Tibial artery (tissue), 4 donors: ENCODE measurements at regions not wholly inside any gene's neighbourhood (a gene's known extent, or its start where the extent isn't known, plus 50 kb on each side); places are given as distances from the start of the nearest gene placed in this dataset.
A peak's percentile ranks its signal among the peaks of the same experiment; 100 is the strongest.

Experiments
- DNase-seq, 2 donors: peaks; one replicate each; pipeline ENCODE4 v3.0.0-alpha.2; 2019
- H3K27ac ChIP-seq, 2 donors: fragments of 200-600 bp; sonication (generic) in 1 of 2; 1 replicate in 1 of 2; 2 replicates in 1 of 2; pipeline ENCODE4 v1.5.1; 2018 to 2019; ENCODE audit warnings: mild to moderate bottlenecking in 1 of 2
- H3K27me3 ChIP-seq, 2 donors: fragments of 200-600 bp; sonication (generic) in 1 of 2; one replicate each; pipeline versions ENCODE4 v1.5.1 to v1.6.0; 2016 to 2019
- H3K36me3 ChIP-seq, 3 donors: fragments of 200-600 bp; sonication (generic) in 2 of 3; one replicate each; pipeline ENCODE4 v1.5.1; 2016 to 2019; ENCODE audit warnings: mild to moderate bottlenecking in 2 of 3
- H3K4me1 ChIP-seq, 4 donors: fragments of 200-600 bp; sonication (generic) in 2 of 4; 1 replicate in 3 of 4; 2 replicates in 1 of 4; pipeline ENCODE4 v1.5.1; 2016 to 2019
- H3K4me3 ChIP-seq, 2 donors: fragments of 200-600 bp; sonication (generic) in 1 of 2; 1 replicate in 1 of 2; 2 replicates in 1 of 2; pipeline ENCODE4 v1.5.1; 2018 to 2019; ENCODE audit warnings: mild to moderate bottlenecking in 2 of 2
- H3K9me3 ChIP-seq, 3 donors: fragments of 200-600 bp; sonication (generic) in 1 of 3; one replicate each; pipeline ENCODE4 v1.5.1; 2016 to 2019
- CTCF ChIP-seq, 2 experiments: fragments of 200-600 bp in 1 of 2; fragments of 450-650 bp in 1 of 2; IDR thresholded peaks; one replicate each; pipeline ENCODE4 v1.5.1; 2017 to 2019; ENCODE audit warnings: antibody characterized with exemption in 2 of 2, mild to moderate bottlenecking in 1 of 2, moderate library complexity in 1 of 2
- intact Hi-C: fragments of 100-400 bp; cut with DNase I; formaldehyde crosslinking; loops from one replicate; pipeline ENCODE4 v1.15.0; 2023; ENCODE audit warnings: low total_unique reads

GRCh38 chr17:77476498-77476897 lies 335.7 kb downstream of the SEC14L1 start:
- intact Hi-C loops, result no loop called here
- H3K9me3 ChIP-seq, result no peaks in the 10 kb centered on the region
- no peaks in the 10 kb centered on the region for H3K36me3 ChIP-seq
- no peak for TF ChIP-seq CTCF (IDR thresholded peaks at IDR 0.05)
- peak overlapping the region; percentile 66 to 79 for H3K27ac ChIP-seq
- no peak for DNase-seq
- H3K4me1 ChIP-seq, result peaks cover 12 to 88% (median 68%) of the 10 kb centered on the region in 4 donors
- H3K4me3 ChIP-seq, result no peak overlapping the region
- no peaks in the 10 kb centered on the region for H3K27me3 ChIP-seq

- Histone ChIP-seq H3K27ac (peak overlapping the region; percentile 66 to 79), H3K36me3 (peaks cover 2 to 6% (median 5%) of the 10 kb centered on the region in 3 donors), H3K4me1 (peaks cover 9 to 82% (median 62%) of the 10 kb centered on the region in 4 donors), H3K27me3 (no peaks in the 10 kb centered on the region), H3K4me3 (peak overlapping the region in 1 of 2 donors; percentile 3), H3K9me3 (no peaks in the 10 kb centered on the region)
- intact Hi-C loops, result no loop called here
- peak in 1 of 2 experiments; percentile 31 for TF ChIP-seq CTCF (IDR thresholded peaks at IDR 0.05)
- DNase-seq, result peak; percentile 90 to 96
Measured at GRCh38 chr17:77476931-77477805, 336.4 kb downstream of the SEC14L1 start.

- Histone ChIP-seq H3K9me3 (no peaks in the 10 kb centered on the region), H3K4me3 (no peak overlapping the region), H3K27me3 (no peaks in the 10 kb centered on the region), H3K36me3 (peaks cover 13 to 17% (median 16%) of the 10 kb centered on the region in 3 donors), H3K27ac (peak overlapping the region; percentile 66 to 79), H3K4me1 (peaks cover 6 to 70% (median 51%) of the 10 kb centered on the region in 4 donors)
- no peak for DNase-seq
- TF ChIP-seq CTCF (IDR thresholded peaks at IDR 0.05), result no peak
- intact Hi-C loops, result no loop called here
Measured at GRCh38 chr17:77478281-77478680, 337.5 kb downstream of the SEC14L1 start.

GRCh38 chr17:77478899-77479298 lies 338.1 kb downstream of the SEC14L1 start:
- intact Hi-C loops, result no loop called here
- Histone ChIP-seq H3K9me3 (no peaks in the 10 kb centered on the region), H3K4me1 (peaks cover 6 to 65% (median 48%) of the 10 kb centered on the region in 4 donors), H3K27ac (no peak overlapping the region), H3K27me3 (no peaks in the 10 kb centered on the region), H3K36me3 (peaks cover 18 to 23% (median 22%) of the 10 kb centered on the region in 3 donors), H3K4me3 (no peak overlapping the region)
- TF ChIP-seq CTCF (IDR thresholded peaks at IDR 0.05), result no peak
- DNase-seq, result no peak

- peaks cover 18 to 25% (median 24%) of the 10 kb centered on the region in 3 donors for H3K36me3 ChIP-seq
- H3K4me1 ChIP-seq, result peaks cover 6 to 58% (median 42%) of the 10 kb centered on the region in 4 donors
- no peak for DNase-seq
- no peak for TF ChIP-seq CTCF (IDR thresholded peaks at IDR 0.05)
- no peaks in the 10 kb centered on the region for H3K9me3 ChIP-seq
- intact Hi-C loops, result no loop called here
- H3K27me3 ChIP-seq, result no peaks in the 10 kb centered on the region
- no peak overlapping the region for H3K4me3 ChIP-seq
- H3K27ac ChIP-seq, result no peak overlapping the region
Measured at GRCh38 chr17:77479372-77480198, 338.8 kb downstream of the SEC14L1 start.
